Gastrocnemius medialis (tissue), 4 donors: ENCODE measurements at regions not wholly inside any gene's neighbourhood (a gene's known extent, or its start where the extent isn't known, plus 50 kb on each side); places are given as distances from the start of the nearest gene placed in this dataset.

Experiments used
- POLR2A ChIP-seq, 2 donors: fragments of 450-650 bp; IDR thresholded peaks; one replicate each; pipeline ENCODE4 v1.6.1; 2017; ENCODE audit warnings: antibody characterized with exemption in 2 of 2, mild to moderate bottlenecking in 2 of 2, moderate library complexity in 2 of 2
- TF ChIP-seq, protein P1 (sequence below), 5 experiments: fragments of 450-650 bp in 3 of 5; fragments of 200-600 bp in 2 of 5; sonication (generic) in 2 of 5; IDR thresholded peaks in 4 of 5; conservative IDR thresholded peaks in 1 of 5; 1 replicate in 4 of 5; 2 replicates in 1 of 5; pipeline ENCODE4 v1.5.1; 2016 to 2019; ENCODE audit warnings: antibody characterized with exemption in 5 of 5, mild to moderate bottlenecking in 3 of 5, moderate library complexity in 3 of 5

DNA sequence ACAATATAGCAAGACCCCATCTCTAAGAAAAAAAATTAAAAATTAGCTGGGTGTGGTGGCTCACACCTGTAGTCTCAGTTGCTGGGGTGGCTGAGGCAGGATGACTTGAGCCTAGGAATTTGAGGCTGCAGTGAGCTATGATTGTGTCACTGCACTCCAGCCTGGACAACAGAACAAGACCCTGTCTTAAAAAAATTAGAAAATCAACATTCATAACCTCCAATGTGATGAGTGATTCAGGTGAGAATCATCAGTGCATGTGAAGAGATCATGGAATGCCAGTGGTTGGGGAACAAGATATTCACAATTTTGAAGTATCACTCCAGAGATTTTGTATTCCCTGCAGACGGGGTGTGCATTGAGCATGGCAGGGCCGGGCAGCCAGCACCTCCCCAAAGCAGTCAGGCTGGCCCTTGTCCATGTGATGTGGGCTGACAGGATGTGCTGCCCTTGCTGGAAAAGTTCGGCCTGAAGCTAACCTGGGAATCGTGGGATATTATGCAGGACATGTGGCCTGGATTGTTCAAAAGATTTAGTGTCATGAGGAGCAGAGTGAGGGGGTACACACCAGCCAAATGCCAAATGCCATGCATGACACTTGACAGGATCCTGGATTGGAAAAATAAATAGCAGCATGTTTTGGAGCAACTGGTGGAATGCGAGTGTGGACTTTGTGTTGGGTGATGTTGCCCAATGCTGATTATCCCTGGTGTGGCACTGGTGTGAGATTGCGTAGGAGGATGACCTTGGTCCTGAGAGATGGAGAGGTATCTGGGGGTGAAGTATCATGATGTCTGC is 189.0 kb downstream of the RGS3 start:
- TF ChIP-seq, protein P1, sequence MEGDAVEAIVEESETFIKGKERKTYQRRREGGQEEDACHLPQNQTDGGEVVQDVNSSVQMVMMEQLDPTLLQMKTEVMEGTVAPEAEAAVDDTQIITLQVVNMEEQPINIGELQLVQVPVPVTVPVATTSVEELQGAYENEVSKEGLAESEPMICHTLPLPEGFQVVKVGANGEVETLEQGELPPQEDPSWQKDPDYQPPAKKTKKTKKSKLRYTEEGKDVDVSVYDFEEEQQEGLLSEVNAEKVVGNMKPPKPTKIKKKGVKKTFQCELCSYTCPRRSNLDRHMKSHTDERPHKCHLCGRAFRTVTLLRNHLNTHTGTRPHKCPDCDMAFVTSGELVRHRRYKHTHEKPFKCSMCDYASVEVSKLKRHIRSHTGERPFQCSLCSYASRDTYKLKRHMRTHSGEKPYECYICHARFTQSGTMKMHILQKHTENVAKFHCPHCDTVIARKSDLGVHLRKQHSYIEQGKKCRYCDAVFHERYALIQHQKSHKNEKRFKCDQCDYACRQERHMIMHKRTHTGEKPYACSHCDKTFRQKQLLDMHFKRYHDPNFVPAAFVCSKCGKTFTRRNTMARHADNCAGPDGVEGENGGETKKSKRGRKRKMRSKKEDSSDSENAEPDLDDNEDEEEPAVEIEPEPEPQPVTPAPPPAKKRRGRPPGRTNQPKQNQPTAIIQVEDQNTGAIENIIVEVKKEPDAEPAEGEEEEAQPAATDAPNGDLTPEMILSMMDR (IDR thresholded peaks at IDR 0.05 in 4 of 5, conservative IDR thresholded peaks at IDR 0.05 in 1 of 5): no peak
- no peak for TF ChIP-seq POLR2A (IDR thresholded peaks at IDR 0.05)
